ENCODE measurements at regions not wholly inside any gene's neighbourhood (a gene's known extent, or its start where the extent isn't known, plus 50 kb on each side); places are given as distances from the start of the nearest gene placed in this dataset.
"Not testable (repeated sequence)": the region's sequence is repeated elsewhere in the genome, so short reads cannot be mapped to it uniquely, and the experiment has no call there.

DNA sequence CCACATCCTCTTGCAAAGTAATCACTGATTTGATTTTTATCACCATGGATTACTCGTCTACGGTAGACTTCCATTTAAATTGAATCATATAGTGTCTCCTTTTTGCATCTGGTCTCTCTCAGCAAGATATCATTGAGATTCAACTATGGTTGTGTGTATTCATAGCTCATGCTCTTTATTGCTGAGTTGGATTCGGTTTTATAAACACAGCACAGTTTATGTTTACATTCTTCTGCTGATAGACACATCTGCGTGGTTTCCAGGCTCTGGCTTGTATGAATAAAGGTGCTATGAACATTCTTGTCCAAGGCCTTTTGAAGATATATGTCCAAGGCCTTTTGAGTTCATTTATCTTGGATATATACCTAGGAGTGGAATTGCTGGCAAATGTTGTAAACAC, 356.5 kb upstream of the CELF2 start:
- DNase-seq = no peak

DNA sequence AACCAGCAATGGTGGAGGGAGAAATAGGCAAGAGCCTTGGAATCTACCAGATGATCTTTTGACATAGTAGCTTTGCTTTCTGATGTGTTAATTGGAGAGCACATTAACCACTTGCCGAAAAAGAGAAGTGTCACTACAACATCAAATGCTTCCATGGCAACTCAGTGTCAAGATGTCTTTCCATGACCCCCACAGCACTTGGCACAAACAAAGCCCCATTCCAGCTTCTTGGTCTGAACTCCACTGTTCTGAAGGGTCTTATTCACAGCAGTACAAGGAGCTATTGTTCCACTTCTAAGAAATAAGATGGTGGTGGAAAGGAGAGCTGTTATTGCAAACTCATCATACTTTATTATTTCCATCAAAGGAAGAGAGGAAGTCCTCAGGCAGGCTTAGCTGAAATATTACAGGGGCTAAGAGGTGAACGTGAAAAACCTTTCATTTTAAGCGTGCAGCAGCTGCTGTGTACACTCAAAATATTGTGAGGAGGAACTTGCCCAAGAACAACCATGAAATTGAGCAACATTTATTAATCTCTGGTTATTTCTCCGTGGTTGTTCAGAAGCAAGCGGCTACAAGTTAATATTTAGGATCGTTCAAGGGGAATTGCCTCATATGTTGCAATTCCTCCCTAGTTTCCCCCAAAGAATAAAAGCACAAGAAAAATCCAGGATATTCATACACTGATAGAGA, 354.8 kb upstream of the CELF2 start:
- DNase-seq = no peak

DNA sequence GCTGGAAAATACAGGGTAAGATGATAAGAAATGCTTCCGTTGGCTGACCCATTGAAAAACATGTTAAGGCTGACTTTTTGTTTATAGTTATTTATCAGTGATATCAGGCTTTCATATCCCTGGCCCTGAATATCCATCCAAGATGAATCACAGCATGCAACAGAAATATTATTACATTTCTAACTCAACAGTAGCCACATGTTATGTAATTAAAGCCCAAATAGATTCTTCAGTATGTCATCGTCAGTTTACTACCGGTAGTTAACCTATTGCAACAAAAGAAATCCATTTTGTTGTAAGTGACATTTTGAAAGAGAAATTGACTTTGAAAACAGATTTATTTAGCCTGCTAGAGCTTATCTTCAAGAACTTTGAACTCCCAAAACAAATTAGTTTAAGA, 354.1 kb upstream of the CELF2 start:
- no peak for DNase-seq

DNA sequence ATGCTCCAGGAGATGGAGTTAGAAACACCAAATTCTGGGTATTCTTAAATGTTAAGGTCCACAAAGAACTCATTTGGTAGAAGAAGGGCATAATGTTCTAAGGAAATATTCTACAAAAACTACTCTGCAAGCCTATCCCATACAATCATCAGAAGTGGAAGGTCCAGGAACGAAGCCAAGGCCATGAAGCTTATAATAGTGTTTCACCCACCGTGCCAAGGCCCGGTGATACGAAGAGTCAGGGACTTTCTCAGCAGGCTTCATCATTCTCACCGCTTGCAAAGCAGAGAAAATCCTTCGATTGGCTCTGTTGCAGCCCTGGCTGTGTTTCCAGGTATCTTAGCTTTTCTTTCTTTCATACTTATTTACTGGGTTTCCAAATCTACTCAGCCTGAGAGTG, 351.9 kb upstream of the CELF2 start:
- no peak for DNase-seq

DNA sequence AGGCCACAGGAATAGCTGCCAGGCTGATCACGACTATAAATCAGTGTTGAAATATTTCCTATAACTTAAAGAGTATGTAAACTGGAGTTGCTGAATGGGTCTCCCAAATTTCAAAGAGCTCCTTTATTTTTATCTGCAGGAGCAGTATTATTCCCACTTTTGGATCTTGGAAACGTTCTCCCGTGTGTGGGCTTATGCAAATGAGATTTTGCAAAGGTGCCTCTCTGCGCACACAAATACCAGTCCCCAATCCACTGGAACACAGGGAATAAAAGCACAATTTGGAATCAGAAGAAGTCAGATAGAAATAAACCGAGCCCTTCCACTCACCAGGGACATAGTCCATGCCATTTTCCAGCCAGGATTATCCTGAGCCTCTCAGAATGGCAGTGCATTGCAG, 350.2 kb upstream of the CELF2 start:
- DNase-seq = no peak

DNA sequence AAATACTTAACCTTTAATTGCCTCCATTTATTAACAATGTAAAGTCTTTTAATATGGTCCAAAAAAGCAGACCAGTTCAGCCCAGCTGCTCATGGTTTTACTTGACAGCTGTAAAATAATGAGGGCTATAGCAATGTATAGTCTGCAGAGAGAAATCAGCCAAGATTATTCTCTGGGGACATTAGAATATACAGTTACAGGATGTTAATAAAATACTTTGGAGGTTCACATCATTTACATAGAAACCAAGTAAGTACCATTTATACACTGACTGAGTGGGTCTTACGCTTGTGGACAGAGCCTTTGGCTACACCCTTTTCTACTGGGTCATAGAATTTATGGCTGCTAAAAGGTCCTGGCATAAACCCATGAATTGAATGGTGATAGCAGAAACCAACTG, 340.7 kb upstream of the CELF2 start:
- no peak for DNase-seq

DNA sequence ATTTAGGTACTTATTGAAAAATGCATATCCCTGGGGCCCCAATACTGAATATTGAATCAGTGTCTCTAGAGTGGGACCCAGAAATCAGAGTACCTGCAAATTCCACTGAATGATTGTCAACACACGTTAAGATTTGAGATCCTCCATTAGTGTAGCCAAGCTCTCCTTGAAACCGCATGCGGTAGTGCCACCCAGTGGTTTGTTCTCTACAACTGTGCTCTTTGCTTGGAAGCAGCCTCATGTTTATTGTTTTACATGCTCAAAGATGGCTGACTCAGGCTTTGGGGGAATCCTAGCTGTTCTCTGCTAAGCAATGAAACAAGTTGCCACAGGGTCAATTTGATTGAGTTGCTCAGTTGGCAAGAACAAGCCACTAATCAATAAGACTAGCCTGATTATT, 340.2 kb upstream of the CELF2 start:
- peak in 2 of 3 experiments; percentile 2 to 54 for DNase-seq

DNA sequence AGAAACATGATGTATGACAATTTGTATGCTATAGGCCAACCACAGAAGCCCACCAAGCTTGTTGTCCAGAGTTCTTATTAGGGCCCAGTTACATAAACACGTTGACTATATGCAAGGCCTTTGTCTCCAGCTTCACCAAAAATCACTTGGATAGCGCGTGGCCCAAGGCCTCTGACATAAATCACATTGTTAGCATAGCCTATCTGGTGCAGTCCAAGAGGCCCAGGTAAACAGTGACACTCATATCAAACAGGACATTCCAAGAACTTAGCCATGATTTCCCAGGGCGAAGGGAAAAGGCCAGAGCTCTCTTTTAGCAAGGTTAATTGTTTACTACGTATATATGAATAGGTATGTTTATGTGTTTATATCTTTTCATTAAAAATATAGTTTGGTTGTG, 337.2 kb upstream of the CELF2 start:
- no peak for DNase-seq

DNA sequence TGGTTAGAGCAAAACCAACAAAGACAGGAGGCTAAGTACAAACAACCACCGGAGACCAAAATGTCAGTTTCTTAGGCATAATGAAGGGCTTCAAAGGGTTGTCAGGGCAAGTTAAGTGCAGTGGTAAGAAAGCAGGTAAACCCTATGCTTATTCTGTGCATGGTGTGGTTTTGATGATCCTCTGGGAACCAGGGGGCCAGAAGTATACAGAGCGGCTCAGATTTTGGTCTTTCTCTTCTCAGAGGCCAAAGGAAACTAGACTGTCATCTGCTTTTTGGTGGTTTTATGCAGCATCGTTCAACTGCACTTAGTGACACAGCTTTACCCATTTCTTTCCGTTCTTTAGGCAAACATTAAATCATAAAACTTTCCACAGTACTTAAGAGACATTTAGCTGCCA, 332.7 kb upstream of the CELF2 start:
- no peak for DNase-seq

DNA sequence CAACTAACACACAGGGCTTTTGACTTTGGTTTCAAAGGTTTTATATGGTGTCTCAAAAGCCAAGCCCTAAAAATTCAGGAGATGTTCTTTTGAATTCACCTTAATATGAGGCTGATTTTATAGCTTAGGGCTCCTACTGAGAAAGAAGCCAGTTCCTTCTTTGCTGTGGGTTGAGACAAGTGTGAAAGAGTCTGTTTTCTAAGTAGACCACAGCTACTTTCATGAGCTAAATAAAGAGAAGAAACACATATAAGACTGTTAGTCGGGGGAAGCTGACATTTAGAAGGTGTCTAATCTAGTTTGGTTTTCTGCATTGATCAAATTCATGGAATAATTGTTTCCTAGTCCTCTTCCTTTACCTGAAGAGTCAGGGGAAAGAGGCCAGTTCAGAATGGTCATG, 332.1 kb upstream of the CELF2 start:
- DNase-seq = no peak

DNA sequence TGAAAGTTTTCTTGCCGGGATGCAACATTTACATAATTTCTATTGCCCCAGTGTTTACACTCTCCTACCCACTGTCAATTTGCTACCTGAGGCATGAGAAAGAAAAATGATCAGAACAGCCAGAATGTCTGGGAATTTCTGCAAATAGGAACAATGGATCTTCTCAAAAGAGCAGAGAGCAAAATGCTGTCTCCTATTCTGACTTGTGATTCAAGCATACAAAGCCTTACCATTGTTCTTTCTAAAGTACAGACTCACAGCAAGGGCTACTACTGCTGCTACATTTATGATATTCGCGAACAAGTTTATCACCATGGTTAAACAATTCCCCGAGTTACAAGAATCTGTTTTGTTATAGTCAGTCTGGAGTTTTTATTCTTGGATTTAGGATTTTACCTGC, 329.9 kb upstream of the CELF2 start:
- DNase-seq = no peak

DNA sequence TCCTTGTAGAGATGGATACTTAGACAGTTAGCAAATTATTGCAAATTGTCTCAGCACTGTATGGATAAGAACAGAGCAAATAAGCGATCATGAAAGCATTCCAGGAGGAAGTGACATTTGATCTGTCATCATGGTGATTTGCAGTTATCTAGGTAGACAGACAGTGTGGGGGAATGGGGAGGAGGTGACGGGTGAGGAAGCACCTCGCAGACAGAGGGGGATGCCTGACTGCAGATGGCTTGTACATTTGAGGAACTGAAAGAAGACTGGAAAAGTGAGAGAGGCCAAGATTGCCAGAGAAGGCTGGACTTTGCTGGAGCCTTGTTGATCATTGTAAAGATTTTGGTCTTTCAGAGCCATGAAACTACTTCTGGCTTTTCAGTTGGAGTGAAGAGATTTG, 318.2 kb upstream of the CELF2 start:
- DNase-seq = peak in 1 of 3 experiments; percentile 5

DNA sequence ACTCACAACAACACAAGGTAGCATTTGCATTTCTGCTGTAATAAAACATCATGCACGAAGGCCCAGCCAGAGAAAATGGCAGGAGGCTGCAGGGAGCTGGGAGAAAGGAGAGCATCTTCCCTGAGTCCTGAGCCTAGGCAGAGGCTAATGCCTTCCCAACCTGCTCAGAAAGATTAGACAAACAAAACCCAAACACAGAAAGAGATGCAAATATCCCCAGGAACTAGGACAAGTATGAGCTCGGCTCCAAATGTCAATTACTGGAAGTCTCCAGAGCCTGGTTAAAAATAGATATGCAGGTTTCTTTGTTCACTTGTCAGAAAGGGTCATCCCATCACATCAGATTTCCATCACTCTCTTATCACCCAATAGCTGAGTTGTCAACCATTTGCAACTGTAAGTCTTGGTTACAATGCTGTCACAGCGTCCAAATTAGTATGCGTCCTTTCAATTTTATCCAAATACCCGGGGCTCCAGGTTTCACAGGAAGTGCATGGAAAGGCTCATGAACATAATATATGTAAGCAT, 316.5 kb upstream of the CELF2 start:
- no peak for DNase-seq

DNA sequence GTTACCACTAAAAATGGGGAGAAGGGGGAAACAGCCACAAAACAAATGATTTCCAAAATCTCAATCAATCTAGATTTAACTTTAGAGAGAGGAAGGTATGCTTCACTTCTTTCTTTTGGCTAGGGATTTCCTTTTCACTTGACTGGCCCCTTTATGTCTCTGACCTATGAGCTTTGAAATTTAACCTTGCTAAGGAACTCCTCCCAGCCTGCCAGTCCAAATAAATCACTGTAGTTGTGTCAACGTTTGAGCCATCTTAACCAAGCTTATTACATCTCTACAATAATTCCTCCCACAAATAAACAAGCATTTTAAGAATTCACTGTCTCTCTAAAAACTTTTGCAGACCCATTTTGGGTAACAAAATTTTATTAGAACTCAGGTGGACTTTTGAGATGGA, 315.5 kb upstream of the CELF2 start:
- no peak for DNase-seq

DNA sequence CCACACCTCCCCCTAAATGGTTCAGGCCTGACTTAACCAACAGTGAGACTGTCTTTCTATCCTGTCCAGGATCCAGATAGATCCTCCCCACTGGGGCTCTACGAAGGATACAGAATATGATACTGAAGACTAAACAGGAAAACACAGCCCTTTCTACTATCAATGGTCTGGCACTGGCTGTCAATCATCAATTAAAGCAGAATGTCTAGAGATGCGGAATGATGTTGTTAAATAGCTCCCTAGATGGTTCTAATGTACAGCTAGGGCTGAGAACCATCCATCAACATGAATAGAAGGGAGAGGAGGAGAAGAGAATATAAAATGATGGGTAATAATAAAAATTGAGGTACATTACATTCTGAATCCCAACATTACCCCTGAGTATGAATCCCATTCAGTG, 314.3 kb upstream of the CELF2 start:
- no peak for DNase-seq

DNA sequence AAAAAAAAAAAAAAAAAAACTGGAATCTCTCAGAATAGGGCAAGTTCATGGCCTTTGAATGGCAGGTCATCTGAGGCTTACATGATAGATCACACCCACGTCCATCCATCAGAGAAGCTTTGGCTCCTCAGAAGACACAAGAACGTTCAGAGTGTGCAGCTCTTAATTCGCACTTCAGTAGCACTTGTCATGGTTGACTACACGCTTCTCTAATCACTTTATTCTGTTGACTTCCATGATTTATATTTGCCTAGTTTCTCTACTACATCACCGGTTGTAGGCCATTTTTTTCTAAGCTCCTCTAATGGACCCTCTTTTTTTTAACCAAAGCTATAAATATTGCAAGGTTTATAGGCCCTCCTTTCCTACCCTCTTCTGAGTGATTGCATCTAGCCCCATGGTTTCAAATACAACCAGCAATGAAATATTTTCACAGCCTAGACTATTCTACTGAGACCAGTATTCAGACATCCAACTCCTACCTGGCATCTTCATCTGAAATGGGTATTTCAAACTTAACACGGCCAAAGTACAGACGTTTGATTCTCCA, 305.4 kb upstream of the CELF2 start:
- peak in 1 of 3 experiments; percentile 54 for DNase-seq

DNA sequence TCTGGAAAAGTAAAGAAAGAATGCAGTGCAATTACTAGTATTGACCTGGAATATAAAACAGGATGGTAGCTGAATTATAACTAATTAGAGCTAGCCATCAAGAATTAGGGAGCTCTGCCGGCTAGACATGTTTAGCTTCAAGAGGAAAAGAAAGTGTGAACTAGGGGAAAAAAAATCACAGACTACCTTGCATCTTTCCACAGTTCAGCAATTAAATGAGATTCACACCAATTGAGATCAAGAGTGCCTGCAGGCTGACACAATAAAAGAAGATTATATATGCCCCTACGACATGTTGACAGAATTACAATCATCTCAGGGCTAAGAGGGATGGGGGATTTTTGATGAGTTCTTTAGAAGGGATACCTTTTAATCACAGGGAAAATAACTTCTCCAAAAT, 303.3 kb upstream of the CELF2 start:
- DNase-seq = no peak

DNA sequence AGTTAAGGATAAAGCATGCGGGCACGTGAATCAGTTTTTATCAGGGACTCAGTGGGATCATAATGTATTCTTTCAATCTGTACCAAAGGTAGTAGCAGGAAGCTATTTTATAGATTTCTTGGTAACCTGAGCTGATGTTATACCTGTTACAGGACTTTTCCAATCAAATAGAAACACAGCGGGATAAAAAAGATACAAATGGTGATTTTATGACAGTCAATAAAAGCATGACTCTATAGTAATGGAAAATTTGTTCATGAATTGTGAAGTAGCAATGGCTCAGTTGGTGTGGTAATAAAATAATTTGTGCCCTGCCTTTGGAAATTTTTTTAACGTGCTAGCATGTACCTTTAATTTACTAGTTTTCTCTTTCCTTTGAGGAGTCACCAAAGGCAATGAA, 300.7 kb upstream of the CELF2 start:
- DNase-seq = no peak

DNA sequence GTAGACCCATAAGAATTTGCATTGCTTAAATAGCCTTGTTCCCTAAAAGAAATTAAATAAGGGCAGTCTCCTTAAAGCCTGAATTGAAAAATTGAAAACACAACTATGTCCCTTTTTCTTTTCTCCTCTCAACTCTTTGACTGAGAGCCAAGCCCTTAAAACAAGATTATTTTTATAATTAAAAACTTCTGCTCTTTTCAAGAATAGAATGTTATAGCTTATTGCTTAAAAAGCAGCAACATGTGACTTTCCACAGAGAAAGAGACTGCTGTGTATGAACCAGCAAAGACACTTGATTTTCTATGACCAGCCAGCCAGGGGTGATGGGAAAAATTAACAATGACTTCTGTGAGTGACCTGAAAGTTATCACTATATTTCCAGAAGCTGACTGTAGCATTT, 295.2 kb upstream of the CELF2 start:
- no peak for DNase-seq

DNA sequence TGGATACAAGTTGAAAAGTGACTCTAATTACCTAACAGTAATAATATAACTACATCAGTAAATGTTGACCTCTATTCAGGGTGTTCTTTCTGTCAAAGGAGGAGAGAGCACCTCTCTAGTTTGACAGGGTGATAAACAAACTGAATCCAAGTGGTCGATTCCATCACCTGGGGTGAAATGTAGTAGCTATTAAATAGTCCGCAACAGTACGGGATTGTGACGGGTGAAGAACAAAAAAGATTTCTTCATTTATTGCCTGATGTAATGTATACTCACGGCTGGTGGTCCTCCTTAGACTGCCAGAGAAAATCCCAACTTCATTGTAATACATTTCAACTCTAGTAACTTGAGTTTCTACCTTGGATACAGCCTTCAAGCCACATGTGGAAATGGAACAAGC, 292.5 kb upstream of the CELF2 start:
- no peak for DNase-seq

DNA sequence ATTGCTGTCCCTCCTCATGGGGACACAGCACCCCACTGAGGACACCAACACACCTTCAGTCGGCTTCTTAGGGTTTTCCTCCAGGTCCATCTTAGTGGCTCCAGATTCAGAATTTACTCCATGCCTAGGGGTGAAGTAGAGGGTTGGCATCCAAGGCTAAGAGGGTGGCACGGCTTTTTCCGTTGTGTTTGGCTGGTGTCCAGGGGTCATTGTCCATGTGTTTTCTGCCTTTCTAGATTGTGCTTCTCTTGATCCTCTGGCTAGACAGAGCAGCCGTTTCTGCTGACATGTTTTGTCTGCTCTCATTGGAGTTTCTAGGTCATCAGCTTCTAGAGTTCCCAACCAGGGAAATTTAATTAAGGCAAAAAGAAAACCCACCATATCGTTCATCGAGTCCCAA, 291.6 kb upstream of the CELF2 start:
- no peak for DNase-seq

DNA sequence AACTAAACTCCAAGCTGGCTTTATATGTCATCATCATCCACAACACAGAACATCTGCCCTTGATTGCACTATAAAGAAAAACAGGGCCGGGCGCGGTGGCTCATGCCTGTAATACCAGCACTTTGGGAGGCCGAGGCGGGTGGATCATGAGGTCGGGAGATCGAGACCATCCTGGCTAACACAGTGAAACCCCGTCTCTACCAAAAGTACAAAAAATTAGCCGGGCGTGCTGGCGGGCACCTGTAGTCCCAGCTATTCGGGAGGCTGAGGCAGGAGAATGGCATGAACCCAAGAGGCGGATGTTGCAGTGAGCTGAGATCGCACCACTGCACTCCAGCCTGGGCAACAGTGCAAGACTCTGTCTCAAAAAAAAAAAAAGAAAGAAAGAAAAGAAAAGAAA, 290.3 kb upstream of the CELF2 start:
- DNase-seq = not testable (repeated sequence)

DNA sequence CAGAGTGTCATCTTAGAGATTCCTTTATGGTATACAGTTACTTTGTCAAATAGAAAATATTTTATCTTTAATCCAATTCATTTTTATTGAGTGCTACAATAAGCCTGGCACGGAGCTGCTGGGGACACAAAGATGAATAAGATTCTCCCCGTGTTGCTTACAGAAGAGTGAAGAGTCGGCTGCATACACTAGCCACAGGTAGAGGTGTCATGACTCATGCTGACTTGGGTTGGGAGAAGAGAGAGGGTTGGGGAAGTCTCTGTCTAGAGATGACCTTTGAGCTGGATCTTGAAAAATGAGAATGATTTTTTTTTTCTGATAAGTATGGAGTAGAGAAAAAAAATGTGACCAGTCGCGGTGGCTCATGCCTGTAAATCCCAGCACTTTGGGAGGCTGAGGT, 289.9 kb upstream of the CELF2 start:
- DNase-seq = no peak

DNA sequence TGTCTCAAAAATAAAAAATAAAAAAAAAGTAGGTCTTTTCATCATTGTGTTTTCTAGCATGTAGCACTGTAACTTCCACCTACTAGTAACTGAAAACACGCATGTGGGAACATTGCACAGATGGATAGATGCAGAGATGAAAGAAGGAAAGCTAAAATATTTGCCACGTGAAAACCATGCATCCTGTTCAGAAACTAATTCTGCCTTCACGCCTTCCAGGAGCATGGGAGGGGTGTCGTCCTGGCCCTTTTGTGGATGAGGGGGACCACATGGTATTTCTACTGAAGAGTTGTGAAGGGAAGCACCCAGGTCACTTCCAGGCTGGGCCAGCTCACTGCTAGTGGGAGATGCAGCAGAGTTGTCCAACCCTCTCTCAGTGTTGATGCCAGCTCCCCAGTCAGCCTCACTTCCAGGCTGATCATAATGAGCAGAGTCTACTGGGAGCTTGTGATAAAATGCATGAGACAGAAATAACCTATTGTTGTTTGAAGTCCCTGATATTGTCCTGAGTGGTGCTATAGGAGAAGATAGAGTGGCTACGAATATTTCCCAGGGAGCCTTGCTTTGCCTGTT, 287.1 kb upstream of the CELF2 start:
- no peak for DNase-seq

DNA sequence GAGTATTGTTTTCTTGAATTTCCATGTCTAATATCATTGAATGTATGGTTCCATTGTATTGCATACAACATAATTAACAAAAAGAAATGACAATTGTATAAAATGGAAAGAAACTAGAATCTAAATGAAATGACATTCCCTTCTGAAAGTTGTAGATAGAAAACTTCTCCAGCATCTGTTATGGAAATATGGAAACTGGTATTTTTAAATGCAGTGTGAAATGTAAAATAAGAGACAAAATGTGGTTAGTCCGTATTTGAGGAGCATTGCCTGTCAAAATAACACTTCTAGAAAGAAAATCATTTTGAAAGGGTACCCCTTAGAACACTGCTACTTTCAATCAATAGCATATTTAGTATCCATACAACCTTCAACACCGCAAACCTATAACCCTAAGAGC, 286.3 kb upstream of the CELF2 start:
- no peak for DNase-seq

Measured in NCI-H1417 (cell line).